Neural cell (in vitro differentiated cells): ENCODE measurements at regions not wholly inside any gene's neighbourhood (a gene's known extent, or its start where the extent isn't known, plus 50 kb on each side); places are given as distances from the start of the nearest gene placed in this dataset.

Source experiments
- H2AFZ ChIP-seq: fragments of 200-600, 300-800 bp; sonication (generic), shearing (Covaris generic); 2 replicates; pipeline ENCODE4 v1.6.0; 2014; ENCODE audit warnings: low read depth, mild to moderate bottlenecking, antibody characterized with exemption, low read length, moderate library complexity
- H3F3A ChIP-seq: fragments of 200-600 bp; shearing (Covaris generic); 2 replicates; pipeline ENCODE4 v1.6.1; 2016; ENCODE audit warnings: mild to moderate bottlenecking, moderate library complexity, mixed read lengths, antibody characterized with exemption, low read length; ENCODE audit not compliant: insufficient read depth, poor library complexity, severe bottlenecking
- H3K27ac ChIP-seq: fragments of 200-600, 300-800 bp; sonication (generic), shearing (Covaris generic); 2 replicates; pipeline ENCODE4 v1.5.1; 2014; ENCODE audit warnings: mild to moderate bottlenecking, low read length, moderate library complexity
- H3K27me3 ChIP-seq: fragments of 300-800, 200-600 bp; sonication (generic), shearing (Covaris generic); 2 replicates; pipeline ENCODE4 v1.6.0; 2014; ENCODE audit warnings: mild to moderate bottlenecking, low read depth, low read length, moderate library complexity; ENCODE audit not compliant: insufficient read depth
- H3K36me3 ChIP-seq: fragments of 300-800, 200-600 bp; sonication (generic), shearing (Covaris generic); 2 replicates; pipeline ENCODE4 v1.5.1; 2014; ENCODE audit warnings: mild to moderate bottlenecking, antibody characterized with exemption, low read length, moderate library complexity; ENCODE audit not compliant: insufficient read depth
- H3K4me2 ChIP-seq: fragments of 300-800, 200-600 bp; sonication (generic), shearing (Covaris generic); 2 replicates; pipeline ENCODE4 v1.6.0; 2014; ENCODE audit warnings: mild to moderate bottlenecking, low read length
- H3K4me3 ChIP-seq: fragments of 300-800, 200-600 bp; sonication (generic), shearing (Covaris generic); 2 replicates; pipeline ENCODE4 v1.5.1; 2014; ENCODE audit warnings: mild to moderate bottlenecking, low read length, moderate library complexity
- H3K79me2 ChIP-seq: fragments of 200-600 bp; shearing (Covaris generic); replicated peaks from 2 replicates; pipeline ENCODE4 v1.6.0; 2014; ENCODE audit warnings: mild to moderate bottlenecking, low read length, moderate library complexity; ENCODE audit not compliant: insufficient read depth
- H3K9ac ChIP-seq: fragments of 300-800, 200-600 bp; sonication (generic), shearing (Covaris generic); 2 replicates; pipeline ENCODE4 v1.6.1; 2016; ENCODE audit warnings: mild to moderate bottlenecking, low read length, mixed read lengths
- H3K9me2 ChIP-seq: fragments of 200-600 bp; shearing (Covaris generic); 2 replicates; pipeline ENCODE4 v1.6.1; 2016; ENCODE audit warnings: mild to moderate bottlenecking, low read length, mixed read lengths; ENCODE audit not compliant: insufficient read depth
- H3K9me3 ChIP-seq: fragments of 200-600, 300-800 bp; sonication (generic), shearing (Covaris generic); 2 replicates; pipeline ENCODE4 v1.6.1; 2016; ENCODE audit warnings: mild to moderate bottlenecking, mixed run types, low read length, moderate library complexity, mixed read lengths
- H4K20me1 ChIP-seq: fragments of 200-600 bp; shearing (Covaris generic); 2 replicates; pipeline ENCODE4 v1.6.1; 2016; ENCODE audit warnings: mild to moderate bottlenecking, mixed run types; ENCODE audit not compliant: insufficient read depth
- CTCF ChIP-seq: fragments of 450-650 bp; IDR thresholded peaks from 2 replicates; pipeline ENCODE4 v1.5.1; 2014; ENCODE audit warnings: antibody characterized with exemption, mild to moderate bottlenecking, moderate library complexity; ENCODE audit not compliant: poor library complexity, severe bottlenecking
- EP300 ChIP-seq: fragments of 450-650 bp; conservative IDR thresholded peaks from 2 replicates; pipeline ENCODE4 v1.6.1; 2014; ENCODE audit warnings: antibody characterized with exemption, mild to moderate bottlenecking, moderate library complexity; ENCODE audit not compliant: poor library complexity, severe bottlenecking
- EZH2 ChIP-seq: fragments of 200-600, 300-800 bp; shearing (Covaris generic), sonication (generic); IDR thresholded peaks from 2 replicates; pipeline ENCODE4 v1.6.1; 2014; ENCODE audit warnings: antibody characterized with exemption, low read length, borderline replicate concordance, mild to moderate bottlenecking; ENCODE audit not compliant: insufficient read depth, poor library complexity, severe bottlenecking
- MXI1 ChIP-seq: fragments of 450-650 bp; conservative IDR thresholded peaks from 2 replicates; pipeline ENCODE4 v1.6.1; 2014; ENCODE audit warnings: antibody characterized with exemption, mild to moderate bottlenecking; ENCODE audit not compliant: poor library complexity, severe bottlenecking
- POLR2AphosphoS5 ChIP-seq: IDR thresholded peaks from 2 replicates; pipeline ENCODE4 v1.6.1; 2012
- RAD21 ChIP-seq: fragments of 450-650 bp; conservative IDR thresholded peaks from 2 replicates; pipeline ENCODE4 v1.6.1; 2014; ENCODE audit warnings: antibody characterized with exemption, mild to moderate bottlenecking, moderate library complexity
- SMC3 ChIP-seq: fragments of 450-650 bp; conservative IDR thresholded peaks from 2 replicates; pipeline ENCODE4 v1.6.1; 2014; ENCODE audit warnings: antibody characterized with exemption, mild to moderate bottlenecking, moderate library complexity; ENCODE audit not compliant: poor library complexity
- TAF1 ChIP-seq: IDR thresholded peaks from 2 replicates; pipeline ENCODE4 v1.6.1; 2012; ENCODE audit warnings: low read depth
- TF ChIP-seq, protein P1 (sequence below): IDR thresholded peaks from 2 replicates; pipeline ENCODE4 v1.6.1; 2012; ENCODE audit warnings: borderline replicate concordance

DNA sequence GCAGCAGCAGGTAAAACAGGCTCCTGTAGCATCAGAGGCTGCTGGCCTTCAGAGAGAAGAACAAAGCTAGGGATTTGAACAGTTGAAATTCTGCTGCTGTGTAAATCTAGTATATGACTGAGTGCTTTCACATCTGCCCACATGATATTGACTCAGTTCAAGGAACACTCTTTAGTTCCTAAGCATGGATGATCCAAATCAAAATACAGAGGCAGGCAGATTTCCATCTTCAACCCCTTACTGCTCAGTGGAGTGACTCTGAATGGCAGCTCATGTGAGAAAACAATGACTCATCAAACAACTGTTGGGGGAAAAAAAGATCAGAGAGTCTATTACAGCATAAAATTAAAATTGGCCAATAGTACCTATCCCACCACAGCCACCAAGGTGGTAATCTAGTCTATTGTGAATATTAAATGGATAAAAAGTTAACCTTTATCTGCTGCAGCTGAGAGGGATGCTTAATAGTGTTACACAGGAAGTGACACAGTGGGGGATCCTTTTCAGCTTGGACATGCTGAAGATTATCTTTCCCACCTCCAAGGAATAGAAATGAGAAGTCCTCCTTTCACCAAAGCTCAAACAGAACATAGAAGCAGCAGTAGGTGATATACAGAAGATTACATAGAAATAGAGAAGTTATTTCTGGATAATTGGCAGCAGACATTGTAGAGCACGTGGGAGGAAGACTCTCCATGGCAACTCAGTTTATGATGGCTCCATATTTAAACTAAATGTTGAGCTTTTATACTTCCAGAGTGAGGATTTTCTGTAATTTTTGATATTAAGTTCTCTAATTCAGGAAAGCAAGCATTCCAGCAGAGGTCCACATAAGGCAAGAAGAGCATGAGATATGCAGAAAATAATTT is 239.7 kb upstream of the ERCC4 start:
- no peaks in the 10 kb centered on the region for H3F3A ChIP-seq
- TF ChIP-seq EP300 (no peak), CTCF (no peak), POLR2AphosphoS5 (no peak), EZH2 (no peak), RAD21 (no peak), TAF1 (no peak), SMC3 (no peak), MXI1 (no peak)
- TF ChIP-seq, protein P1, sequence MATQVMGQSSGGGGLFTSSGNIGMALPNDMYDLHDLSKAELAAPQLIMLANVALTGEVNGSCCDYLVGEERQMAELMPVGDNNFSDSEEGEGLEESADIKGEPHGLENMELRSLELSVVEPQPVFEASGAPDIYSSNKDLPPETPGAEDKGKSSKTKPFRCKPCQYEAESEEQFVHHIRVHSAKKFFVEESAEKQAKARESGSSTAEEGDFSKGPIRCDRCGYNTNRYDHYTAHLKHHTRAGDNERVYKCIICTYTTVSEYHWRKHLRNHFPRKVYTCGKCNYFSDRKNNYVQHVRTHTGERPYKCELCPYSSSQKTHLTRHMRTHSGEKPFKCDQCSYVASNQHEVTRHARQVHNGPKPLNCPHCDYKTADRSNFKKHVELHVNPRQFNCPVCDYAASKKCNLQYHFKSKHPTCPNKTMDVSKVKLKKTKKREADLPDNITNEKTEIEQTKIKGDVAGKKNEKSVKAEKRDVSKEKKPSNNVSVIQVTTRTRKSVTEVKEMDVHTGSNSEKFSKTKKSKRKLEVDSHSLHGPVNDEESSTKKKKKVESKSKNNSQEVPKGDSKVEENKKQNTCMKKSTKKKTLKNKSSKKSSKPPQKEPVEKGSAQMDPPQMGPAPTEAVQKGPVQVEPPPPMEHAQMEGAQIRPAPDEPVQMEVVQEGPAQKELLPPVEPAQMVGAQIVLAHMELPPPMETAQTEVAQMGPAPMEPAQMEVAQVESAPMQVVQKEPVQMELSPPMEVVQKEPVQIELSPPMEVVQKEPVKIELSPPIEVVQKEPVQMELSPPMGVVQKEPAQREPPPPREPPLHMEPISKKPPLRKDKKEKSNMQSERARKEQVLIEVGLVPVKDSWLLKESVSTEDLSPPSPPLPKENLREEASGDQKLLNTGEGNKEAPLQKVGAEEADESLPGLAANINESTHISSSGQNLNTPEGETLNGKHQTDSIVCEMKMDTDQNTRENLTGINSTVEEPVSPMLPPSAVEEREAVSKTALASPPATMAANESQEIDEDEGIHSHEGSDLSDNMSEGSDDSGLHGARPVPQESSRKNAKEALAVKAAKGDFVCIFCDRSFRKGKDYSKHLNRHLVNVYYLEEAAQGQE: no peak
- H3K4me2 ChIP-seq: no peak overlapping the region
- H3K9me3 ChIP-seq: no peaks in the 10 kb centered on the region
- H3K36me3 ChIP-seq: no peaks in the 10 kb centered on the region
- no peaks in the 10 kb centered on the region for H3K79me2 ChIP-seq
- no peaks in the 10 kb centered on the region for H3K27me3 ChIP-seq
- no peaks in the 10 kb centered on the region for H4K20me1 ChIP-seq
- peak overlapping the region; percentile 37 for H3K27ac ChIP-seq
- peak overlapping the region; percentile 40 for H3K4me3 ChIP-seq
- H3K9ac ChIP-seq: no peak overlapping the region
- H3K9me2 ChIP-seq: no peaks in the 10 kb centered on the region
- peak overlapping the region; percentile 34 for H2AFZ ChIP-seq

DNA sequence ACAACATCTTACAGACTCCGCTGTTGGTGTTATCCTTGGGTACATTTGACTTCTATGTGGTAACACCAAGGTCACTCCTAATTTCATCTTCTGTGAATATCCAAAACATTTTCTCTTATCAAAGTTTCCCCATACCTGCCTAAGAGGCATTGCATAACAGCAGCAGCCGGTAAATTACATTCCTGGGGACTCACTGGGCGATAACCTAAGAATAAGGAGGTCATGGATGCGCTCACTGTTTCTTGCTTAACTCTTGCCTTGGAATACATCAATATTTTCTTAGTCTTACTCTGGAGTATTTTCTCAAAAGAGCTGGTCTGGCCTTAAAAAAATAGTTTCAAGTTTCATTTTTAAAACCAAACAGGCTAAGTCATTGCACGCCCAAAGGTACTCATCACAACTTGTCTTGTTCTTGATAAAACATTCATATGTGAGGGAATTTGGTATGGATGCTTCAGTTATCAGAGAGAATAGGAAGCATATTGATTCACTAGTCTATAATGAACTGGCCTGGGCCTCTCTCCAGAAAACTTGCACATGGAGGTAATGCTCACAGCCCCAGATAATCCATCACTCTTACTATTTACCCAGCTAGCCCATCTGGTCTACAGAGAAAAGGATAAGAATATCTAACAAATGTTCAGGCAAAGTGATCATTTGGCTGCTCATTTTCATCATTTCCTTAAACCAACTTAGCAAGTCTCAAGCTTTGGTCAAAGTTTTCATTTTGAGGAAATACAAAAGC is 235.0 kb upstream of the ERCC4 start:
- TF ChIP-seq EZH2: no peak
- TF ChIP-seq EP300: no peak
- TF ChIP-seq RAD21: no peak
- TF ChIP-seq, protein P1: no peak
- no peak for TF ChIP-seq TAF1
- no peak for TF ChIP-seq SMC3
- TF ChIP-seq CTCF: no peak
- no peak for TF ChIP-seq POLR2AphosphoS5
- TF ChIP-seq MXI1: no peak

More for the DNA sequence above, 235.0 kb upstream of the ERCC4 start:
- Histone ChIP-seq H3K36me3 (no peaks in the 10 kb centered on the region), H3K4me2 (no peak overlapping the region), H3K27ac (no peak overlapping the region), H3K27me3 (no peaks in the 10 kb centered on the region), H3K4me3 (no peak overlapping the region), H2AFZ (no peak overlapping the region), H3K9me3 (no peaks in the 10 kb centered on the region), H3K9ac (no peak overlapping the region), H3F3A (no peaks in the 10 kb centered on the region), H3K79me2 (no peaks in the 10 kb centered on the region), H4K20me1 (no peaks in the 10 kb centered on the region), H3K9me2 (no peaks in the 10 kb centered on the region)
